DOHH2 (cell line): ENCODE measurements at regions not wholly inside any gene's neighbourhood (a gene's known extent, or its start where the extent isn't known, plus 50 kb on each side); places are given as distances from the start of the nearest gene placed in this dataset.

Experiments
- H3F3A ChIP-seq: fragments of 200-600 bp; sonication (generic), shearing (Covaris generic); 2 replicates; pipeline ENCODE4 v1.6.0; 2016; ENCODE audit warnings: antibody characterized with exemption, mild to moderate bottlenecking; ENCODE audit not compliant: control insufficient read depth, insufficient read depth
- H3K27ac ChIP-seq: fragments of 200-600 bp; sonication (generic); 2 replicates; pipeline ENCODE4 v1.5.1; 2014; ENCODE audit warnings: low read depth, mild to moderate bottlenecking, low read length, moderate library complexity
- H3K27me3 ChIP-seq: fragments of 200-600 bp; sonication (generic); 2 replicates; pipeline ENCODE4 v1.6.1; 2014; ENCODE audit warnings: mild to moderate bottlenecking, low read length, mixed read lengths; ENCODE audit not compliant: control insufficient read depth
- H3K36me3 ChIP-seq: fragments of 200-600 bp; sonication (generic); 2 replicates; pipeline ENCODE4 v1.6.1; 2014; ENCODE audit warnings: mild to moderate bottlenecking, low read length, moderate library complexity, mixed read lengths; ENCODE audit not compliant: control insufficient read depth
- H3K4me1 ChIP-seq: fragments of 200-600 bp; sonication (generic); 2 replicates; pipeline ENCODE4 v1.6.1; 2014; ENCODE audit warnings: mild to moderate bottlenecking, low read length, mixed read lengths; ENCODE audit not compliant: control insufficient read depth
- H3K4me2 ChIP-seq: fragments of 200-600 bp; sonication (generic); 2 replicates; pipeline ENCODE4 v1.6.0; 2014; ENCODE audit warnings: mild to moderate bottlenecking, low read length, moderate library complexity
- H3K4me3 ChIP-seq: fragments of 200-600 bp; sonication (generic); 2 replicates; pipeline ENCODE4 v1.5.1; 2014; ENCODE audit warnings: mild to moderate bottlenecking, low read length, mixed read lengths
- H3K79me2 ChIP-seq: fragments of 200-600 bp; sonication (generic); 2 replicates; pipeline ENCODE4 v1.6.1; 2014; ENCODE audit warnings: mild to moderate bottlenecking, low read length, mixed read lengths; ENCODE audit not compliant: control insufficient read depth
- H3K9me2 ChIP-seq: fragments of 200-600 bp; sonication (generic); replicated peaks from 2 replicates; pipeline ENCODE4 v1.6.1; 2014; ENCODE audit warnings: mild to moderate bottlenecking, low read length, mixed read lengths; ENCODE audit not compliant: control insufficient read depth
- H3K9me3 ChIP-seq: fragments of 200-600 bp; sonication (generic); 2 replicates; pipeline ENCODE4 v1.6.1; 2014; ENCODE audit warnings: antibody characterized with exemption, low read length, mixed read lengths; ENCODE audit not compliant: control insufficient read depth, insufficient read depth
- H4K20me1 ChIP-seq: fragments of 200-600 bp; sonication (generic); 2 replicates; pipeline ENCODE4 v1.6.0; 2014; ENCODE audit warnings: low read depth, mild to moderate bottlenecking, antibody characterized with exemption, low read length, moderate library complexity; ENCODE audit not compliant: control insufficient read depth, insufficient read depth
- EZH2phosphoT487 ChIP-seq: fragments of 200-600 bp; sonication (generic); IDR thresholded peaks from 2 replicates; pipeline ENCODE4 v1.6.1; 2017; ENCODE audit warnings: borderline replicate concordance, mild to moderate bottlenecking, antibody characterized with exemption, low read length, moderate library complexity, mixed read lengths
- TF ChIP-seq, protein P1 (sequence below): fragments of 200-600 bp; sonication (generic); IDR thresholded peaks from one replicate; pipeline ENCODE4 v1.5.1; 2014; ENCODE audit warnings: antibody characterized with exemption, mild to moderate bottlenecking, low read depth, low read length; ENCODE audit not compliant: poor library complexity, severe bottlenecking

DNA sequence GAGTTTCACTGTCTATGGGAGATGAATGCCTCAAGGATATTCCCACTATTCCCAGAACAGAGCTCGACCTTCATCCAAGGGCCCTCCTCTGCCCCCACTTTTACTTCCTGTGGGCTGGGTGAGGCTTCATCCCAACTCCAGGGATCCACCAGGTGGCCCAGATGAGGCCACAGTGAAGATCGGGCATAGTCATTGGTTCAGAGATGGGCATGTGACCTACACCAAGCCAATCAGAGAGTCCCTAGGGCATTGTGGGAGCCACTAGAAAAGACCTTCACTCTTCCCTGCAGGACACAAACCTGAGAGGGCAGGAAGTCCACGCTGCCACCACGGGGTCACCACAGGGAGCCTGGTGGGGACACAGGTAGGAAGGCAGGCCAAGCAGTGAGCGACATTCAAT is 72.9 kb upstream of the SLC22A16 start:
- H3K27ac ChIP-seq, result no peak overlapping the region

DNA sequence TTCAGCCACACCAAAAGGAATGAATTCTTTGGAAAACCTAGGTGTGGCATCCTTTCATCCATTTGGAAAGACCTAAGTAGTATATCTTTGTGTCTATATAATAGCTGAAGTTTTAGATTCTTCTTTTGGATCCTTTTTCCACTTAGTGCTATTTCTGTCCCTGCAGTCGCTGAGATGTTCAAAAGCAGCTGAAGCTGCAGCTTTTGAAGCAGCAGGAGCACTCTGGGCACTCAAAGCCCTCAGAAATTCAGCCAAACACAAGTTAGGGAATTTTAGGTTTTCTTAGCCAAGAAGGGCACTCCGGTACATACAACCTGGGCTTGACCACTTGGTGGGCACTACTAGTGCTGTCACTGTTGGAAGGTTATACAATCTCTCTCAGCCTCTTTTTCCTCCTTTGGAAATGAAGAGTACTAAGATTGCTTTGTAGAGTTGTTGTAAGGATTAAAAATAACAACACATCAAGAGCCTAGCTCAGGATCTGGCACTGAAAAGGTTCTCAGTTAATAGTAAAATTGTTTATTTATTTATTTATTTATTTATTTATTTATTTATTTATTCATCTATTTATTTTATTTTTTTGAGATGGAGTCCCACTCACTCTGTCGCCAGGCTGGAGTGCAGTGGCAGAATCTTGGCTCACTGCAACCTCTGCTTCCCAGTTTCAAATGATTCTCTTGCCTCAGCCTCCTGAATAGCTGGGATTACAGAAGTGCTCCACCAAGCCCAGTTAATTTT is 71.9 kb upstream of the SLC22A16 start:
- peaks cover 9% of the 10 kb centered on the region; the same call in 1 of the 2 replicates for H3K9me3 ChIP-seq
- H3K4me3 ChIP-seq, result no peak overlapping the region
- H3K36me3 ChIP-seq, result no peaks in the 10 kb centered on the region
- no peaks in the 10 kb centered on the region for H3F3A ChIP-seq
- no peak overlapping the region for H3K4me2 ChIP-seq
- no peak for TF ChIP-seq EZH2phosphoT487
- TF ChIP-seq, protein P1, sequence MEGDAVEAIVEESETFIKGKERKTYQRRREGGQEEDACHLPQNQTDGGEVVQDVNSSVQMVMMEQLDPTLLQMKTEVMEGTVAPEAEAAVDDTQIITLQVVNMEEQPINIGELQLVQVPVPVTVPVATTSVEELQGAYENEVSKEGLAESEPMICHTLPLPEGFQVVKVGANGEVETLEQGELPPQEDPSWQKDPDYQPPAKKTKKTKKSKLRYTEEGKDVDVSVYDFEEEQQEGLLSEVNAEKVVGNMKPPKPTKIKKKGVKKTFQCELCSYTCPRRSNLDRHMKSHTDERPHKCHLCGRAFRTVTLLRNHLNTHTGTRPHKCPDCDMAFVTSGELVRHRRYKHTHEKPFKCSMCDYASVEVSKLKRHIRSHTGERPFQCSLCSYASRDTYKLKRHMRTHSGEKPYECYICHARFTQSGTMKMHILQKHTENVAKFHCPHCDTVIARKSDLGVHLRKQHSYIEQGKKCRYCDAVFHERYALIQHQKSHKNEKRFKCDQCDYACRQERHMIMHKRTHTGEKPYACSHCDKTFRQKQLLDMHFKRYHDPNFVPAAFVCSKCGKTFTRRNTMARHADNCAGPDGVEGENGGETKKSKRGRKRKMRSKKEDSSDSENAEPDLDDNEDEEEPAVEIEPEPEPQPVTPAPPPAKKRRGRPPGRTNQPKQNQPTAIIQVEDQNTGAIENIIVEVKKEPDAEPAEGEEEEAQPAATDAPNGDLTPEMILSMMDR, result no peak
- H3K27me3 ChIP-seq, result peaks cover 10% of the 10 kb centered on the region; the same call in 1 of the 2 replicates
- H3K27ac ChIP-seq, result no peak overlapping the region
- H4K20me1 ChIP-seq, result no peaks in the 10 kb centered on the region
- no peaks in the 10 kb centered on the region for H3K9me2 ChIP-seq
- H3K79me2 ChIP-seq, result no peaks in the 10 kb centered on the region
- peaks cover 6% of the 10 kb centered on the region for H3K4me1 ChIP-seq

More for the DNA sequence above, 72.9 kb upstream of the SLC22A16 start:
- Histone ChIP-seq H3K9me2 (no peaks in the 10 kb centered on the region), H3K9me3 (peaks cover 13% of the 10 kb centered on the region; the same call in 1 of the 2 replicates), H3K4me2 (no peak overlapping the region), H3K4me3 (no peak overlapping the region), H3K36me3 (no peaks in the 10 kb centered on the region), H3K79me2 (no peaks in the 10 kb centered on the region), H3K27me3 (peaks cover 7% of the 10 kb centered on the region; the same call in 1 of the 2 replicates), H4K20me1 (no peaks in the 10 kb centered on the region), H3F3A (no peaks in the 10 kb centered on the region), H3K4me1 (no peaks in the 10 kb centered on the region)
- TF ChIP-seq, protein P1, result no peak
- TF ChIP-seq EZH2phosphoT487, result no peak

DNA sequence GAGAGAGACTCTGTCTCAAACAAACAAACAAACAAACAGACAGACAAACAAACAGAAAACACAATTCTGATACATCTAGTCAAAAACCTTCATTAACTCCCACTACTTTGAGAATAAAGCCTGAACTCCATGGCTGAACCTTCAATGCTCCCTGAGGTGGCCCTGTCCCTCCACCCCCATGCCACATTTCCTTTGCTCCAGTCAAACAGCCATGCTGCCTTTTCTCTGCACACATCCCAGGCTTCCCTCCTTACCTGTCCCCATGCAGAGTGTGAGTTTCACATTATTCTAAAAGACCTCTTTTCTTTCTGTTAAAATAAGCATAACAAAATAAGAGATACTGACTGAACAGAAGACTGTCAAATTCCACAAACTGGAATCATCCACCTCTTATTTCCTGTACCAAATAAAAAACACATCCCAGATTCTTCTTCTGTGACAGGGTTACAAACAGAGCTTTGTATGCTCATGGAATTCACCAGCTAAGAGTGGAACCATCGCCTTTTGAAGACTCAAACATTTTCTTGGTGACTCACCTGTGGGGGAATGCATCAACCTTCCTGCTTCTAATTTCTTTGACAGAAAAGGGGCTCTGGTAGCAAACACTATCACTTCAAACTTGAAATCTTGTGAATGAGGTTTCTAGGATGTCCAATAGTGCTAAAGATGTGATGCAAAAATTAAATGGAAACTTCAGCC is 71.0 kb upstream of the SLC22A16 start:
- H3F3A ChIP-seq, result no peaks in the 10 kb centered on the region
- no peak for TF ChIP-seq EZH2phosphoT487
- TF ChIP-seq, protein P1, result no peak
- H4K20me1 ChIP-seq, result no peaks in the 10 kb centered on the region
- no peaks in the 10 kb centered on the region for H3K36me3 ChIP-seq
- no peaks in the 10 kb centered on the region for H3K79me2 ChIP-seq
- H3K9me3 ChIP-seq, result peaks cover 8% of the 10 kb centered on the region; the same call in 1 of the 2 replicates
- H3K27me3 ChIP-seq, result peaks cover 10% of the 10 kb centered on the region; the same call in 1 of the 2 replicates
- no peaks in the 10 kb centered on the region for H3K9me2 ChIP-seq
- no peak overlapping the region for H3K4me3 ChIP-seq
- peaks cover 8% of the 10 kb centered on the region for H3K4me1 ChIP-seq
- H3K27ac ChIP-seq, result no peak overlapping the region
- H3K4me2 ChIP-seq, result no peak overlapping the region
